HepG2 (cell line): ENCODE measurements at regions not wholly inside any gene's neighbourhood (a gene's known extent, or its start where the extent isn't known, plus 50 kb on each side); places are given as distances from the start of the nearest gene placed in this dataset.
A peak's percentile ranks its signal among the peaks of the same experiment; 100 is the strongest.

Experiments
- ATAC-seq: fragments of 200-7000 bp; cut with Tn5 transposase; 3 replicates; pipeline ENCODE4 v1.9.1; 2020; ENCODE audit warnings: mild to moderate bottlenecking, moderate library complexity
- BruUV-seq: library from RNA; stranded (reverse); fragments of 400-500 nt; replicated peaks from 2 replicates; lab custom pipeline; 2021; lab: Mats Ljungman, UMichigan
- CTCF ChIA-PET: fragments of 300-600 bp; formaldehyde crosslinking; extraction: SDS; loops from one replicate; lab custom pipeline; 2021; ENCODE audit warnings: low total read pairs, inconsistent platforms, low intra/inter-chr PET ratio; lab: Yijun Ruan, JAX
- POLR2A ChIA-PET: fragments of 350-600 bp; sonication (Branson Sonifier 250); formaldehyde crosslinking; loops from one replicate; lab custom pipeline; 2020; ENCODE audit warnings: antibody characterized with exemption, inconsistent platforms; lab: Yijun Ruan, JAX
- DNase-seq: peaks from one replicate; pipeline ENCODE4 v3.0.0-alpha.2; 2015; ENCODE audit warnings: low spot score
- FAIRE-seq: peaks from 3 replicates; lab custom pipeline; 2011; peaks lifted over from hg19 to GRCh38; lab: Jason Lieb, UNC
- H2AFZ ChIP-seq: one replicate; pipeline ENCODE4 v1.6.1; 2011; ENCODE audit warnings: low read length, inconsistent platforms
- H3K27ac ChIP-seq: fragments of 300-600 bp; 3 replicates; pipeline ENCODE4 v1.8.0; 2011; ENCODE audit warnings: mixed run types, mild to moderate bottlenecking, mixed read lengths, low read length, inconsistent platforms; ENCODE audit not compliant: insufficient read depth; ENCODE audit errors: extremely low read length
- H3K27me3 ChIP-seq, 2 experiments: fragments of 200-600 bp in 1 of 2; 2 replicates in 1 of 2; 3 replicates in 1 of 2; pipeline versions ENCODE4 v1.6.0 to v1.8.0; 2011; ENCODE audit warnings: low read length in 2 of 2, mild to moderate bottlenecking in 2 of 2, moderate library complexity in 2 of 2, inconsistent platforms in 1 of 2; ENCODE audit not compliant: insufficient read depth in 2 of 2, control insufficient read depth in 1 of 2
- H3K36me3 ChIP-seq, 2 experiments: fragments of 200-600 bp in 1 of 2; replicated peaks in 1 of 2; 2 replicates in 1 of 2; 3 replicates in 1 of 2; pipeline versions ENCODE4 v1.5.1 to v1.8.0; 2011; ENCODE audit warnings: low read length in 2 of 2, inconsistent platforms in 1 of 2; ENCODE audit not compliant: insufficient read depth in 2 of 2, control insufficient read depth in 1 of 2
- H3K4me1 ChIP-seq: 2 replicates; pipeline ENCODE4 v1.5.1; 2012; ENCODE audit warnings: low read length, inconsistent platforms; ENCODE audit not compliant: insufficient read depth
- H3K4me2 ChIP-seq: 2 replicates; pipeline ENCODE4 v1.6.0; 2011; ENCODE audit warnings: low read depth, low read length, inconsistent platforms
- H3K4me3 ChIP-seq, 3 experiments: fragments of 200-600 bp in 1 of 3; sonication (generic), shearing (Covaris generic) in 1 of 3; replicated peaks in 1 of 3; 2 replicates each; pipeline ENCODE4 v1.5.1; 2011 to 2016; ENCODE audit warnings: low read length in 3 of 3, inconsistent platforms in 2 of 3, low read depth in 2 of 3, mild to moderate bottlenecking in 2 of 3, control low read depth in 1 of 3, mixed read lengths in 1 of 3; ENCODE audit not compliant: insufficient read depth in 1 of 3
- H3K79me2 ChIP-seq: one replicate; pipeline ENCODE4 v1.6.1; 2011; ENCODE audit warnings: low read length, inconsistent platforms; ENCODE audit not compliant: insufficient read depth
- H3K9ac ChIP-seq: 2 replicates; pipeline ENCODE4 v1.6.0; 2011; ENCODE audit warnings: mild to moderate bottlenecking, low read depth, low read length, inconsistent platforms; ENCODE audit not compliant: insufficient read depth
- H3K9me3 ChIP-seq: 2 replicates; pipeline ENCODE4 v1.5.1; 2012; ENCODE audit warnings: mild to moderate bottlenecking, low read length
- H4K20me1 ChIP-seq: 2 replicates; pipeline ENCODE4 v1.6.0; 2011; ENCODE audit warnings: inconsistent platforms, mild to moderate bottlenecking, low read length, moderate library complexity; ENCODE audit not compliant: insufficient read depth
- CCDC6 ChIP-seq: sonication (generic); formaldehyde crosslinking; IDR thresholded peaks from 2 replicates; pipeline ENCODE4 v1.8.1; 2022; ENCODE audit warnings: mild to moderate bottlenecking, missing genetic modification reagents, moderate library complexity
- EED ChIP-seq: sonication (generic); formaldehyde crosslinking; IDR thresholded peaks from 2 replicates; pipeline ENCODE4 v1.5.0; 2020; ENCODE audit warnings: mild to moderate bottlenecking, missing genetic modification reagents
- KAT7 ChIP-seq: IDR thresholded peaks from 2 replicates; pipeline ENCODE4 v1.6.1; 2018; ENCODE audit warnings: borderline replicate concordance, missing compliant biosample characterization
- REXO4 ChIP-seq: sonication (generic); formaldehyde crosslinking; IDR thresholded peaks from 2 replicates; pipeline ENCODE4 v1.8.0; 2022; ENCODE audit warnings: missing genetic modification reagents, mild to moderate bottlenecking, borderline replicate concordance
- ZNF503 ChIP-seq: sonication (generic); formaldehyde crosslinking; IDR thresholded peaks from 2 replicates; pipeline ENCODE4 v1.4.0; 2020; ENCODE audit warnings: missing genetic modification reagents
- ZNF737 ChIP-seq: sonication (generic); formaldehyde crosslinking; IDR thresholded peaks from 2 replicates; pipeline ENCODE4 v1.5.0; 2020; ENCODE audit warnings: missing genetic modification reagents, mild to moderate bottlenecking, borderline replicate concordance
- WGBS: methylation state at CpG from one replicate; pipeline ENCODE4 v1.1.6; 2017; ENCODE audit warnings: low lambda C conversion rate; 5-methylcytosine and 5-hydroxymethylcytosine counted together
- in situ Hi-C: cut with HindIII; loops from 2 replicates; pipeline ENCODE4 v1.10.0; 2017; ENCODE audit warnings: low pct_unique_long_range_greater_than_20kb; ENCODE audit not compliant: extremely low pct_ligation_motif_present
- intact Hi-C: fragments of 100-400 bp; cut with micrococcal nuclease; formaldehyde crosslinking; loops from one replicate; pipeline ENCODE4 v1.10.0; 2022; ENCODE audit not compliant: unreplicated experiment
- TF ChIP-seq, protein P1 (sequence below): sonication (generic); formaldehyde crosslinking; IDR thresholded peaks from 2 replicates; pipeline ENCODE4 v1.5.1; 2020; ENCODE audit warnings: missing genetic modification reagents, mild to moderate bottlenecking, borderline replicate concordance
- TF ChIP-seq, protein P2 (sequence below): sonication (generic); formaldehyde crosslinking; IDR thresholded peaks from 2 replicates; pipeline ENCODE4 v1.5.0; 2020; ENCODE audit warnings: missing genetic modification reagents

- 2% methylated on average over 9 of the region's 9 CpGs for WGBS
- BruUV-seq, result no TSS peak
- ATAC-seq, result no peak
- CTCF ChIA-PET, result no interaction called here
- Histone ChIP-seq H3K27ac (no peak overlapping the region), H3K4me1 (no peaks in the 10 kb centered on the region), H2AFZ (no peak overlapping the region), H4K20me1 (no peaks in the 10 kb centered on the region; the same call in 1 of the 2 replicates), H3K27me3 (peaks cover 15 to 94% of the 10 kb centered on the region in 2 experiments; a peak in 4 of 5 replicates), H3K79me2 (no peaks in the 10 kb centered on the region)
- in situ Hi-C loops, result no loop called here
- no peak for TF ChIP-seq ZNF503 (CRISPR knock-in tag)
- TF ChIP-seq, all 625 proteins: peak for 0
- no peak for FAIRE-seq
- no peak overlapping the region for H3K4me3 ChIP-seq
- intact Hi-C loops, result no loop called here
- no peaks in the 10 kb centered on the region for H3K9me3 ChIP-seq
- POLR2A ChIA-PET, result no interaction called here
- no peak for DNase-seq
- H3K4me2 ChIP-seq, result no peak overlapping the region
- no peaks in the 10 kb centered on the region for H3K36me3 ChIP-seq
- H3K9ac ChIP-seq, result no peak overlapping the region
Observed at GRCh38 chr16:86380030-86380429, 130.3 kb upstream of the FOXF1 start.

DNA sequence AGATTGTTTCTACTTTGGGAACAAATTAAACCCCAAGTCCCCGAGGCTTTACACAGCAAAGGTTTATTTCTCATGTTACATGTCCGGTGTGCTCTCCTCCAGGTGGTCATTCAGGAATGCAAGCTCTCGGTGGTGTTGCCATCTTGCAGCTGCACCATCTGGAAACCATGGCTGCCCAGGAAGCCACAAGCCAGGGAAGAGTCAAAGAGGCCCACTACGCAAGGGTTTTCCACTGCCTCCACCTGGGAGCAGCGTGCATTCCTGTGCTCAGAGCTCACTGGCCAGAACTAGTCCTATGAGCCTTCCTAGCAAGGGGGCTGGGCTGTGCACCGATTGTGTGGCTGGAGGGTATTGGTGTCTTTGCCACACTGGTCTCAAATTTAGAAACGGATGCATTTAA lies 128.8 kb upstream of the FOXF1 start:
- Histone ChIP-seq H3K9ac (no peak overlapping the region), H3K4me1 (no peaks in the 10 kb centered on the region), H3K4me2 (no peak overlapping the region), H2AFZ (no peak overlapping the region), H3K27ac (no peak overlapping the region), H3K27me3 (peaks cover 17 to 88% of the 10 kb centered on the region in 2 experiments; a peak in 4 of 5 replicates), H4K20me1 (no peaks in the 10 kb centered on the region; the same call in 1 of the 2 replicates), H3K79me2 (no peaks in the 10 kb centered on the region), H3K36me3 (no peaks in the 10 kb centered on the region), H3K9me3 (no peaks in the 10 kb centered on the region), H3K4me3 (no peak overlapping the region)
- in situ Hi-C loops (no loop called here), intact Hi-C loops (no loop called here)
- FAIRE-seq (no peak), DNase-seq (no peak), ATAC-seq (0 out of 3 replicates have a peak, but pooled peaks have one; percentile 22)
- no TSS peak for BruUV-seq
- 3% methylated on average over 6 of the region's 7 CpGs for WGBS
- TF ChIP-seq, protein P1, sequence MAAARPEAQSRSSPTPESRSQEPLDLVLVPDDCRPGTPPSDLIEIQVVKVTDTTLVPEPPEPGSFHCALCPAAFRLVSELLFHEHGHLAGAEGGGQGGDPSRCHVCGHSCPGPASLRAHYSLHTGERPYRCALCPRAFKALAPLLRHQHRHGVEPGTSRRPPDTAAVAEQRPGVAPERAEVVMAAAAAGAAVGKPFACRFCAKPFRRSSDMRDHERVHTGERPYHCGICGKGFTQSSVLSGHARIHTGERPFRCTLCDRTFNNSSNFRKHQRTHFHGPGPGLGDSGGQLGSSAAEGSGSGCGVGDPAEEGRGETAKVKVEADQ (CRISPR knock-in tag), result no peak
- TF ChIP-seq CCDC6 (CRISPR knock-in tag), result no peak
- TF ChIP-seq ZNF737 (CRISPR knock-in tag), result no peak
- TF ChIP-seq, protein P2, sequence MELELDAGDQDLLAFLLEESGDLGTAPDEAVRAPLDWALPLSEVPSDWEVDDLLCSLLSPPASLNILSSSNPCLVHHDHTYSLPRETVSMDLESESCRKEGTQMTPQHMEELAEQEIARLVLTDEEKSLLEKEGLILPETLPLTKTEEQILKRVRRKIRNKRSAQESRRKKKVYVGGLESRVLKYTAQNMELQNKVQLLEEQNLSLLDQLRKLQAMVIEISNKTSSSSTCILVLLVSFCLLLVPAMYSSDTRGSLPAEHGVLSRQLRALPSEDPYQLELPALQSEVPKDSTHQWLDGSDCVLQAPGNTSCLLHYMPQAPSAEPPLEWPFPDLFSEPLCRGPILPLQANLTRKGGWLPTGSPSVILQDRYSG (CRISPR knock-in tag), result no peak
- TF ChIP-seq REXO4 (CRISPR knock-in tag), result no peak
- TF ChIP-seq KAT7 (CRISPR knock-in tag), result no peak
- TF ChIP-seq EED (CRISPR knock-in tag), result no peak
- ChIA-PET POLR2A (no interaction called here), CTCF (no interaction called here)
